ENCODE measurements at regions not wholly inside any gene's neighbourhood (a gene's known extent, or its start where the extent isn't known, plus 50 kb on each side); places are given as distances from the start of the nearest gene placed in this dataset.

GRCh38 chr13:33710924-33711323 lies 107.0 kb upstream of the RFC3 start:
- TF ChIP-seq CTCF (IDR thresholded peaks at IDR 0.05) = no peak
- no peak for TF ChIP-seq POLR2A (IDR thresholded peaks at IDR 0.05; ENCODE audit: low read length)
- TF ChIP-seq BHLHE40 (IDR thresholded peaks at IDR 0.05; ENCODE audit: low read depth, low read length) = no peak
- TF ChIP-seq ZC3H11A (IDR thresholded peaks at IDR 0.05) = no peak
- no peak for TF ChIP-seq ZSCAN20 (CRISPR knock-in tag; IDR thresholded peaks at IDR 0.05)
- TF ChIP-seq POLR2AphosphoS2 (conservative IDR thresholded peaks at IDR 0.05; ENCODE audit: low read length) = no peak
